HEK293 (cell line): ENCODE measurements at regions not wholly inside any gene's neighbourhood (a gene's known extent, or its start where the extent isn't known, plus 50 kb on each side); places are given as distances from the start of the nearest gene placed in this dataset.
A peak's percentile ranks its signal among the peaks of the same experiment; 100 is the strongest.

ENCODE experiments used
- CTCF ChIA-PET: fragments of 350-600 bp; formaldehyde crosslinking; extraction: SDS; loops from one replicate; lab custom pipeline; 2021; ENCODE audit warnings: antibody characterized with exemption; lab: Yijun Ruan, JAX
- POLR2A ChIA-PET: fragments of 300-600 bp; formaldehyde crosslinking; extraction: SDS; loops from one replicate; lab custom pipeline; 2020; ENCODE audit warnings: antibody characterized with exemption, inconsistent platforms; lab: Yijun Ruan, JAX
- H3K27ac ChIP-seq: fragments of 200-500 bp; sonication (Bioruptor generic); 2 replicates; pipeline ENCODE4 v1.5.1; 2014; ENCODE audit warnings: low read depth, low read length, control low read depth, inconsistent platforms; ENCODE audit errors: extremely low read depth
- H3K36me3 ChIP-seq, 2 experiments: fragments of 200-500 bp in 1 of 2; sonication (Bioruptor generic) in 1 of 2; 1 replicate in 1 of 2; 2 replicates in 1 of 2; pipeline ENCODE4 v1.5.1; 2014 to 2017; ENCODE audit warnings: inconsistent platforms in 2 of 2, low read length in 2 of 2; ENCODE audit not compliant: control insufficient read depth in 2 of 2, insufficient read depth in 1 of 2
- H3K4me1 ChIP-seq: fragments of 200-500 bp; sonication (Bioruptor generic); 2 replicates; pipeline ENCODE4 v1.5.1; 2014; ENCODE audit warnings: mild to moderate bottlenecking, low read length, inconsistent platforms; ENCODE audit not compliant: control insufficient read depth, insufficient read depth
- H3K4me3 ChIP-seq: 2 replicates; pipeline ENCODE4 v1.5.1; 2011; ENCODE audit warnings: low read depth, mild to moderate bottlenecking, control low read depth, low read length, moderate library complexity
- H3K9me3 ChIP-seq: fragments of 200-500 bp; sonication (Bioruptor generic); 2 replicates; pipeline ENCODE4 v1.5.1; 2014; ENCODE audit warnings: low read depth, low read length, inconsistent platforms; ENCODE audit not compliant: control insufficient read depth, insufficient read depth
- SETDB1 ChIP-seq: IDR thresholded peaks from one replicate; pipeline ENCODE4 v1.6.1; 2017; ENCODE audit warnings: mild to moderate bottlenecking, low read length, moderate library complexity, mixed read lengths; ENCODE audit not compliant: insufficient read length
- SP3 ChIP-seq: fragments of 450-650 bp; formaldehyde crosslinking; IDR thresholded peaks from 2 replicates; pipeline ENCODE4 v1.5.1; 2016; ENCODE audit warnings: missing biosample characterization, missing genetic modification characterization
- WT1 ChIP-seq: fragments of 450-650 bp; formaldehyde crosslinking; IDR thresholded peaks from 2 replicates; pipeline ENCODE4 v1.5.1; 2016; ENCODE audit warnings: missing biosample characterization, missing genetic modification characterization
- ZNF112 ChIP-seq: fragments of 450-650 bp; formaldehyde crosslinking; IDR thresholded peaks from 2 replicates; pipeline ENCODE4 v1.5.0; 2017; ENCODE audit warnings: missing biosample characterization, missing genetic modification characterization
- ZNF16 ChIP-seq: fragments of 450-650 bp; formaldehyde crosslinking; IDR thresholded peaks from 2 replicates; pipeline ENCODE4 v1.5.1; 2016; ENCODE audit warnings: low read depth, missing biosample characterization, missing genetic modification characterization
- ZNF169 ChIP-seq: fragments of 450-650 bp; formaldehyde crosslinking; IDR thresholded peaks from 2 replicates; pipeline ENCODE4 v1.5.1; 2016; ENCODE audit warnings: missing biosample characterization, missing genetic modification characterization
- ZNF174 ChIP-seq: fragments of 450-650 bp; formaldehyde crosslinking; IDR thresholded peaks from 2 replicates; pipeline ENCODE4 v1.5.0; 2017; ENCODE audit warnings: missing biosample characterization, mild to moderate bottlenecking, missing genetic modification characterization
- ZNF266 ChIP-seq: fragments of 450-650 bp; formaldehyde crosslinking; IDR thresholded peaks from 2 replicates; pipeline ENCODE4 v1.5.1; 2016; ENCODE audit warnings: missing biosample characterization, missing genetic modification characterization, low read depth
- ZNF302 ChIP-seq: fragments of 450-650 bp; formaldehyde crosslinking; IDR thresholded peaks from 2 replicates; pipeline ENCODE4 v1.5.1; 2016; ENCODE audit warnings: missing biosample characterization, missing genetic modification characterization, low read depth
- ZNF311 ChIP-seq: fragments of 450-650 bp; formaldehyde crosslinking; IDR thresholded peaks from 2 replicates; pipeline ENCODE4 v1.5.1; 2017; ENCODE audit warnings: missing biosample characterization, missing genetic modification characterization, borderline replicate concordance
- ZNF354C ChIP-seq: fragments of 450-650 bp; formaldehyde crosslinking; IDR thresholded peaks from 2 replicates; pipeline ENCODE4 v1.5.1; 2016; ENCODE audit warnings: missing biosample characterization, missing genetic modification characterization, low read depth, borderline replicate concordance
- ZNF366 ChIP-seq: fragments of 450-650 bp; formaldehyde crosslinking; conservative IDR thresholded peaks from 2 replicates; pipeline ENCODE4 v1.5.1; 2016; ENCODE audit warnings: missing biosample characterization, missing genetic modification characterization
- ZNF529 ChIP-seq: fragments of 450-650 bp; formaldehyde crosslinking; IDR thresholded peaks from 2 replicates; pipeline ENCODE4 v1.5.1; 2017; ENCODE audit warnings: missing genetic modification characterization, missing biosample characterization; ENCODE audit not compliant: insufficient replicate concordance
- ZNF558 ChIP-seq: fragments of 450-650 bp; formaldehyde crosslinking; IDR thresholded peaks from 2 replicates; pipeline ENCODE4 v1.5.1; 2016; ENCODE audit warnings: missing biosample characterization, missing genetic modification characterization
- ZNF623 ChIP-seq: fragments of 450-650 bp; formaldehyde crosslinking; IDR thresholded peaks from 2 replicates; pipeline ENCODE4 v1.5.1; 2016; ENCODE audit warnings: missing biosample characterization, missing genetic modification characterization
- ZNF629 ChIP-seq: fragments of 450-650 bp; formaldehyde crosslinking; IDR thresholded peaks from 2 replicates; pipeline ENCODE4 v1.5.1; 2017; ENCODE audit warnings: missing biosample characterization, missing genetic modification characterization
- ZNF664 ChIP-seq: fragments of 450-650 bp; formaldehyde crosslinking; IDR thresholded peaks from 2 replicates; pipeline ENCODE4 v1.5.1; 2016; ENCODE audit warnings: missing biosample characterization, missing genetic modification characterization
- ZNF843 ChIP-seq: fragments of 450-650 bp; formaldehyde crosslinking; IDR thresholded peaks from 2 replicates; pipeline ENCODE4 v1.5.1; 2016; ENCODE audit warnings: missing biosample characterization, missing genetic modification characterization
- TF ChIP-seq, protein P1 (sequence below): fragments of 450-650 bp; formaldehyde crosslinking; IDR thresholded peaks from 2 replicates; pipeline ENCODE4 v1.5.1; 2016; ENCODE audit warnings: missing biosample characterization, missing genetic modification characterization, borderline replicate concordance
- TF ChIP-seq, protein P2 (sequence below): fragments of 450-650 bp; formaldehyde crosslinking; conservative IDR thresholded peaks from 2 replicates; pipeline ENCODE4 v1.5.1; 2016; ENCODE audit warnings: low read depth, missing biosample characterization, missing genetic modification characterization
- TF ChIP-seq, protein P3 (sequence below): fragments of 450-650 bp; formaldehyde crosslinking; IDR thresholded peaks from 2 replicates; pipeline ENCODE4 v1.5.1; 2016; ENCODE audit warnings: missing biosample characterization, missing genetic modification characterization

DNA sequence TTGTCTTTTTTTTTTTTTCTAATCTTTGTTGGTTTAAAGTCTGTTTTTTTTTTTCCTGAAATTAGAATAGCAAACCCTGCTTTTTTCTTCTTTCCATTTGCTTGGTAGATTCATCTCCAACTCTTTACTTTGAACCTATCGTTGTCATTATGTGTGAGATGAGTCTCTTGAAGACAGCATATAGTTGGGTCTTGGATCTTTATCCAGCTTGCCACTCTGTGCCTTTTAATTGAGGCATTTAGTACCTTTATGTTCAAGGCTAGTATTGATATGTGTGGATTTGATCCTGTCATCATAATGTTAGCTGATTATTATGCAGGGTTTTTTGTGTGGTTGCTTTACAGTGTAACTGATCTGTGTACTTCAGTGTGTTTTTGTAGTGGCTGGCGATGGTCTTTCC is 383.8 kb downstream of the MAN2A1 start:
- Histone ChIP-seq H3K4me3 (no peak overlapping the region), H3K27ac (no peak overlapping the region), H3K4me1 (no peaks in the 10 kb centered on the region), H3K36me3 (no peaks in the 10 kb centered on the region), H3K9me3 (no peaks in the 10 kb centered on the region)
- POLR2A ChIA-PET, result no interaction called here
- TF ChIP-seq SETDB1 (peak; percentile 90), ZNF174 (tag by site-specific recombination) (no peak), ZNF529 (tag by site-specific recombination) (peak; percentile 83), ZNF558 (tag by site-specific recombination) (peak; percentile 58; the same call in 1 of the 2 replicates)
- CTCF ChIA-PET, result interaction anchor here (0.6 to 0.9 kb wide), 3 partner anchors 52 to 1431 kb away, joined by 3 to 4 read pairs (median 4); no protein-coding TSS in a partner anchor

DNA sequence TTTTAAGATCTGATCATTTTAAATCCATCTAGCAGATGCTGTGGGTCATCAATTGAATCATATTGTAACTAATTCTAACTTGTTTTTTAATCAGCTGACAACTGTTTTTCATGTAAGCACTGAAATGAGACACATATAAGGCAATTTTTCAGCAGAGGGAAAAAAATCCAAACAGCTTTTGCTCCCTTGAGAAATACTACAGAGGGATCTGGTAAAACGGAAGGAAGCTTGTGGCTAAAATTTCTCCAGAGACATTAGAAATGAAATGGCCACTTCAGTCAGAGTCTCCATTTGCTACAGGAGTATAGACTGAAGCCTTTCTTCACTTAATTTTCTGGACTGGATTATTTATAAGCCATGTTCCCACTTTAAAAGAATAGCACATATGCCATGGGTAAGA is 385.9 kb downstream of the MAN2A1 start:
- H3K4me3 ChIP-seq, result no peak overlapping the region
- POLR2A ChIA-PET, result no interaction called here
- no peaks in the 10 kb centered on the region for H3K9me3 ChIP-seq
- no peaks in the 10 kb centered on the region for H3K36me3 ChIP-seq
- CTCF ChIA-PET, result interaction anchor here (0.7 kb wide), 1 partner anchor 39 kb away, joined by 3 read pairs; no protein-coding TSS in a partner anchor
- TF ChIP-seq ZNF112 (tag by site-specific recombination) (no peak), ZNF169 (tag by site-specific recombination) (no peak), ZNF629 (no peak), WT1 (no peak), SP3 (no peak), ZNF843 (tag by site-specific recombination) (no peak), ZNF366 (no peak), ZNF302 (tag by site-specific recombination) (no peak), ZNF311 (tag by site-specific recombination) (no peak), ZNF354C (no peak), ZNF266 (no peak)
- TF ChIP-seq, protein P1, sequence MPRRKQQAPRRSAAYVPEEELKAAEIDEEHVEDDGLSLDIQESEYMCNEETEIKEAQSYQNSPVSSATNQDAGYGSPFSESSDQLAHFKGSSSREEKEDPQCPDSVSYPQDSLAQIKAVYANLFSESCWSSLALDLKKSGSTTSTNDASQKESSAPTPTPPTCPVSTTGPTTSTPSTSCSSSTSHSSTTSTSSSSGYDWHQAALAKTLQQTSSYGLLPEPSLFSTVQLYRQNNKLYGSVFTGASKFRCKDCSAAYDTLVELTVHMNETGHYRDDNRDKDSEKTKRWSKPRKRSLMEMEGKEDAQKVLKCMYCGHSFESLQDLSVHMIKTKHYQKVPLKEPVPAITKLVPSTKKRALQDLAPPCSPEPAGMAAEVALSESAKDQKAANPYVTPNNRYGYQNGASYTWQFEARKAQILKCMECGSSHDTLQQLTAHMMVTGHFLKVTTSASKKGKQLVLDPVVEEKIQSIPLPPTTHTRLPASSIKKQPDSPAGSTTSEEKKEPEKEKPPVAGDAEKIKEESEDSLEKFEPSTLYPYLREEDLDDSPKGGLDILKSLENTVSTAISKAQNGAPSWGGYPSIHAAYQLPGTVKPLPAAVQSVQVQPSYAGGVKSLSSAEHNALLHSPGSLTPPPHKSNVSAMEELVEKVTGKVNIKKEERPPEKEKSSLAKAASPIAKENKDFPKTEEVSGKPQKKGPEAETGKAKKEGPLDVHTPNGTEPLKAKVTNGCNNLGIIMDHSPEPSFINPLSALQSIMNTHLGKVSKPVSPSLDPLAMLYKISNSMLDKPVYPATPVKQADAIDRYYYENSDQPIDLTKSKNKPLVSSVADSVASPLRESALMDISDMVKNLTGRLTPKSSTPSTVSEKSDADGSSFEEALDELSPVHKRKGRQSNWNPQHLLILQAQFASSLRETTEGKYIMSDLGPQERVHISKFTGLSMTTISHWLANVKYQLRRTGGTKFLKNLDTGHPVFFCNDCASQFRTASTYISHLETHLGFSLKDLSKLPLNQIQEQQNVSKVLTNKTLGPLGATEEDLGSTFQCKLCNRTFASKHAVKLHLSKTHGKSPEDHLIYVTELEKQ, result no peak
- TF ChIP-seq, protein P2, sequence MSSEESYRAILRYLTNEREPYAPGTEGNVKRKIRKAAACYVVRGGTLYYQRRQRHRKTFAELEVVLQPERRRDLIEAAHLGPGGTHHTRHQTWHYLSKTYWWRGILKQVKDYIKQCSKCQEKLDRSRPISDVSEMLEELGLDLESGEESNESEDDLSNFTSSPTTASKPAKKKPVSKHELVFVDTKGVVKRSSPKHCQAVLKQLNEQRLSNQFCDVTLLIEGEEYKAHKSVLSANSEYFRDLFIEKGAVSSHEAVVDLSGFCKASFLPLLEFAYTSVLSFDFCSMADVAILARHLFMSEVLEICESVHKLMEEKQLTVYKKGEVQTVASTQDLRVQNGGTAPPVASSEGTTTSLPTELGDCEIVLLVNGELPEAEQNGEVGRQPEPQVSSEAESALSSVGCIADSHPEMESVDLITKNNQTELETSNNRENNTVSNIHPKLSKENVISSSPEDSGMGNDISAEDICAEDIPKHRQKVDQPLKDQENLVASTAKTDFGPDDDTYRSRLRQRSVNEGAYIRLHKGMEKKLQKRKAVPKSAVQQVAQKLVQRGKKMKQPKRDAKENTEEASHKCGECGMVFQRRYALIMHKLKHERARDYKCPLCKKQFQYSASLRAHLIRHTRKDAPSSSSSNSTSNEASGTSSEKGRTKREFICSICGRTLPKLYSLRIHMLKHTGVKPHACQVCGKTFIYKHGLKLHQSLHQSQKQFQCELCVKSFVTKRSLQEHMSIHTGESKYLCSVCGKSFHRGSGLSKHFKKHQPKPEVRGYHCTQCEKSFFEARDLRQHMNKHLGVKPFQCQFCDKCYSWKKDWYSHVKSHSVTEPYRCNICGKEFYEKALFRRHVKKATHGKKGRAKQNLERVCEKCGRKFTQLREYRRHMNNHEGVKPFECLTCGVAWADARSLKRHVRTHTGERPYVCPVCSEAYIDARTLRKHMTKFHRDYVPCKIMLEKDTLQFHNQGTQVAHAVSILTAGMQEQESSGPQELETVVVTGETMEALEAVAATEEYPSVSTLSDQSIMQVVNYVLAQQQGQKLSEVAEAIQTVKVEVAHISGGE (tag by site-specific recombination), result no peak
- H3K4me1 ChIP-seq, result no peaks in the 10 kb centered on the region
- H3K27ac ChIP-seq, result no peak overlapping the region

DNA sequence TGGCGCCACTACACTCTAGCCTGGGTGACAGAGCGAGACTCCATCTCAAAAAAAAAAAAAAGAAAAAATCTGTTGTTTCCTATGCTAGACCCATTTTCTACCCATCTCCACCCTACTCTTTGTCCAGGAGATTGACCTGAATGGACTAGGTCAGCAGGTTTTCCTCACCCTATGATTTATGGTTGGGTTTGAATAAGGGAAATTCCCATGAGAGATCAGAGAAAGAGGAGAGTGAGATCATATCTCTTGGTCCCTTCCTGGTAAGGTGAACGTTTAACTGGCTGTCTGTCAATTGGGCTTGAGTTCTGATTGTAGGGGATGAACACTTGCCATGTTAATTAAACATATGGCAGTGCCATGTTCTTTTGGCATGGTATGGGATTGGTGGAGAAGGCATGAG is 387.4 kb downstream of the MAN2A1 start:
- H3K36me3 ChIP-seq, result no peaks in the 10 kb centered on the region
- ChIA-PET POLR2A (no interaction called here), CTCF (interaction anchor here (0.6 kb wide), 1 partner anchor 9 kb away, joined by 3 read pairs; no protein-coding TSS in a partner anchor)
- no peak for TF ChIP-seq ZNF664 (tag by site-specific recombination)
- TF ChIP-seq ZNF623 (tag by site-specific recombination), result no peak
- TF ChIP-seq ZNF16 (tag by site-specific recombination), result no peak
- TF ChIP-seq, protein P3, sequence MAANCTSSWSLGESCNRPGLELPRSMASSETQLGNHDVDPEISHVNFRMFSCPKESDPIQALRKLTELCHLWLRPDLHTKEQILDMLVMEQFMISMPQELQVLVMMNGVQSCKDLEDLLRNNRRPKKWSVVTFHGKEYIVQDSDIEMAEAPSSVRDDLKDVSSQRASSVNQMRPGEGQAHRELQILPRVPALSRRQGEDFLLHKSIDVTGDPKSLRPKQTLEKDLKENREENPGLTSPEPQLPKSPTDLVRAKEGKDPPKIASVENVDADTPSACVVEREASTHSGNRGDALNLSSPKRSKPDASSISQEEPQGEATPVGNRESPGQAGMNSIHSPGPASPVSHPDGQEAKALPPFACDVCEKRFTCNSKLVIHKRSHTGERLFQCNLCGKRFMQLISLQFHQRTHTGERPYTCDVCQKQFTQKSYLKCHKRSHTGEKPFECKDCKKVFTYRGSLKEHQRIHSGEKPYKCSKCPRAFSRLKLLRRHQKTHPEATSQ (tag by site-specific recombination), result no peak
- no peaks in the 10 kb centered on the region for H3K4me1 ChIP-seq
- H3K9me3 ChIP-seq, result no peaks in the 10 kb centered on the region
- no peak overlapping the region for H3K4me3 ChIP-seq
- H3K27ac ChIP-seq, result no peak overlapping the region
